SU-DHL-6 (cell line): ENCODE measurements at regions not wholly inside any gene's neighbourhood (a gene's known extent, or its start where the extent isn't known, plus 50 kb on each side); places are given as distances from the start of the nearest gene placed in this dataset.

Experiments used
- H2AFZ ChIP-seq: fragments of 200-600 bp; sonication (generic); 2 replicates; pipeline ENCODE4 v1.6.1; 2014; ENCODE audit warnings: low read depth, mild to moderate bottlenecking, moderate library complexity, mixed read lengths, antibody characterized with exemption, low read length; ENCODE audit not compliant: severe bottlenecking
- H3F3A ChIP-seq: fragments of 200-600 bp; shearing (Covaris generic); 2 replicates; pipeline ENCODE4 v1.6.0; 2016; ENCODE audit warnings: antibody characterized with exemption, mild to moderate bottlenecking; ENCODE audit not compliant: insufficient read depth
- H3K27ac ChIP-seq: fragments of 200-600 bp; sonication (generic); 2 replicates; pipeline ENCODE4 v1.5.1; 2016; ENCODE audit warnings: low read depth, mild to moderate bottlenecking, low read length, moderate library complexity, mixed read lengths
- H3K27me3 ChIP-seq: fragments of 200-600 bp; sonication (generic), shearing (Covaris generic); 2 replicates; pipeline ENCODE4 v1.6.0; 2014; ENCODE audit warnings: mild to moderate bottlenecking, low read length
- H3K36me3 ChIP-seq: fragments of 200-600 bp; sonication (generic); 2 replicates; pipeline ENCODE4 v1.6.1; 2014; ENCODE audit warnings: mild to moderate bottlenecking, low read length, mixed read lengths
- H3K4me2 ChIP-seq: fragments of 300-600, 200-600 bp; shearing (Covaris generic), sonication (generic); 2 replicates; pipeline ENCODE4 v1.6.0; 2014; ENCODE audit warnings: low read length, low read depth, mild to moderate bottlenecking; ENCODE audit not compliant: poor library complexity, severe bottlenecking
- H3K4me3 ChIP-seq: fragments of 200-600 bp; sonication (generic); 2 replicates; pipeline ENCODE4 v1.5.1; 2014; ENCODE audit warnings: antibody characterized with exemption, low read length, mild to moderate bottlenecking, mixed read lengths; ENCODE audit not compliant: insufficient read depth, poor library complexity, severe bottlenecking
- H3K79me2 ChIP-seq: fragments of 200-600 bp; sonication (generic); 2 replicates; pipeline ENCODE4 v1.6.1; 2014; ENCODE audit warnings: mild to moderate bottlenecking, low read length, moderate library complexity; ENCODE audit not compliant: insufficient read depth
- H3K9ac ChIP-seq: fragments of 200-600 bp; sonication (generic); 2 replicates; pipeline ENCODE4 v1.7.0; 2014; ENCODE audit warnings: mild to moderate bottlenecking, low read length
- H3K9me2 ChIP-seq: fragments of 200-600 bp; sonication (generic); replicated peaks from 2 replicates; pipeline ENCODE4 v1.6.1; 2014; ENCODE audit warnings: low read length; ENCODE audit not compliant: insufficient read depth
- H3K9me3 ChIP-seq: fragments of 200-600 bp; sonication (generic); 2 replicates; pipeline ENCODE4 v1.6.1; 2014; ENCODE audit warnings: low read length, mixed read lengths; ENCODE audit not compliant: insufficient read depth
- H4K20me1 ChIP-seq: fragments of 200-600 bp; sonication (generic); 2 replicates; pipeline ENCODE4 v1.6.1; 2014; ENCODE audit warnings: low read depth, mild to moderate bottlenecking, antibody characterized with exemption, low read length, moderate library complexity, mixed read lengths
- CTCF ChIP-seq: fragments of 200-600 bp; sonication (generic); IDR thresholded peaks from one replicate; pipeline ENCODE4 v1.5.1; 2017; ENCODE audit warnings: antibody characterized with exemption, mild to moderate bottlenecking, low read length, moderate library complexity; ENCODE audit not compliant: insufficient read depth, poor library complexity, severe bottlenecking
- EZH2phosphoT487 ChIP-seq: fragments of 200-600 bp; sonication (generic), shearing (Covaris generic); conservative IDR thresholded peaks from 2 replicates; pipeline ENCODE4 v1.6.1; 2018; ENCODE audit warnings: mild to moderate bottlenecking, antibody characterized with exemption, low read length, moderate library complexity, mixed read lengths

DNA sequence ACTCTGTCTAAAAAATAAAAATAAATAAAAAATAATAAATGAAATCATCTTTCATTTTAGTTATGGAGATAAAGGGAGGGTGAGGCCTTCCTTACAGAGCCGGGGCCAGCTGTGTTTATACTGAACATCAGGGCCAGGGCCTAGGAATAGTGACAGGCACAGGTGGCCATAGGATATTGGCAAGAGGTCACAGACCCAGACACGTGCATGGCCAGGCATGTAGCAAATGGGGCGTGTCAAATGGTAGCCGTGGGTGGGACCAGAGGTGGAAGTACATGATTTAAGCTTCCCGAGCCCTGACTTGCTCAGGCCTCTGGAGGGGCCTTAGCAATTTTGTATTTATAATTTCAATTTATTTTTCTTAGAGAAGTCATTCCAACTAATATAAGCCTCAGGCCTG is 353.0 kb downstream of the ANKRD30A start:
- Histone ChIP-seq H3K27me3 (no peaks in the 10 kb centered on the region), H3F3A (no peaks in the 10 kb centered on the region), H3K4me2 (no peak overlapping the region), H3K9me2 (no peaks in the 10 kb centered on the region), H3K27ac (no peak overlapping the region), H3K9me3 (no peaks in the 10 kb centered on the region), H3K79me2 (no peaks in the 10 kb centered on the region), H3K36me3 (no peaks in the 10 kb centered on the region), H3K9ac (no peak overlapping the region), H3K4me3 (no peak overlapping the region), H2AFZ (no peak overlapping the region), H4K20me1 (no peaks in the 10 kb centered on the region)
- TF ChIP-seq CTCF, result no peak
- TF ChIP-seq EZH2phosphoT487, result no peak

DNA sequence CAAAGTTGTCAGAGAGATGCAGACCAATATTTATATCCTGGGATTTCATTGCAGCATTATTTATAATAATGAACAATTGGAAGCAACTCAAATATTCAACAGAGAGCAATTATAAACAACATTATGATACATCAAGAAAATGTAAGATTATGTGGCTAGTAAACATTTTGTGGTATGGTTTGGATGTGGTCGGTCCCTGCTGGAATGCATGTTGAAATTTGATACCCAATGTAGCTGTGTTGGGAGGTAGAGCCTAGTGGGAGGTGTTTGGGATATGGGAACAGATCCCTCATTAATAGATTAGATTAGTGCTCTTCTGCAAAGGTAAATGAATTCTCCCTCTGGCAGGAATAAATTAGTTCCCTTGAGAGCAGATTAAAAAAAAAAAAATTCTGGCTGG is 350.9 kb downstream of the ANKRD30A start:
- Histone ChIP-seq H3K79me2 (no peaks in the 10 kb centered on the region), H3K9me2 (no peaks in the 10 kb centered on the region), H3K36me3 (no peaks in the 10 kb centered on the region), H3K27me3 (no peaks in the 10 kb centered on the region), H3K9me3 (no peaks in the 10 kb centered on the region), H3K4me3 (no peak overlapping the region), H3F3A (no peaks in the 10 kb centered on the region), H3K27ac (no peak overlapping the region), H3K9ac (no peak overlapping the region), H2AFZ (no peak overlapping the region), H4K20me1 (no peaks in the 10 kb centered on the region), H3K4me2 (no peak overlapping the region)
- no peak for TF ChIP-seq EZH2phosphoT487
- no peak for TF ChIP-seq CTCF

GRCh38 chr10:37474645-37475044 is 349.2 kb downstream of the ANKRD30A start:
- no peaks in the 10 kb centered on the region for H3K36me3 ChIP-seq
- H3K9ac ChIP-seq, result no peak overlapping the region
- no peaks in the 10 kb centered on the region for H4K20me1 ChIP-seq
- no peaks in the 10 kb centered on the region for H3K79me2 ChIP-seq
- no peaks in the 10 kb centered on the region for H3K9me3 ChIP-seq
- no peaks in the 10 kb centered on the region for H3K27me3 ChIP-seq
- H3K27ac ChIP-seq, result no peak overlapping the region
- H3F3A ChIP-seq, result no peaks in the 10 kb centered on the region
- H3K9me2 ChIP-seq, result no peaks in the 10 kb centered on the region
- TF ChIP-seq CTCF (no peak), EZH2phosphoT487 (no peak)
- no peak overlapping the region for H3K4me3 ChIP-seq
- no peak overlapping the region for H3K4me2 ChIP-seq
- no peak overlapping the region for H2AFZ ChIP-seq

DNA sequence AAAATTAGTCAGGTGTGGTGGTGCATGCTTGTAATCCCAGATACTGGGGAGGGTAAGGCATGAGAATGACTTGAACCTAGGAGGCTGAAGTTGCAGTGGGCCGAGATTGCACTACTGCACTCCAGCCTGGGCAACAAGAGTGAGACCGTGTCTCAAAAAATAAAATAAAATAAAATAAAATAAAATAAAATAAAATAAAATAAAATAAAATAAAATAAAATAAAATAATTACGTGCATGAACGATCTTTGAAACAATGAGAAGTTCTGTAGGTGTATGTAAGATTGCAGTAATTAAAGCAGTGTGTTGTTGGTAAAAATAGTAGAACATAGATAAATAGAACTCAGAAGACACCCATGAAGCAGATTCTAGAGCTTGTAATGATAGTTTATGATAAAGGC is 348.5 kb downstream of the ANKRD30A start:
- Histone ChIP-seq H4K20me1 (no peaks in the 10 kb centered on the region), H3K4me3 (no peak overlapping the region), H3K9ac (no peak overlapping the region), H3K9me3 (no peaks in the 10 kb centered on the region), H2AFZ (no peak overlapping the region), H3K79me2 (no peaks in the 10 kb centered on the region), H3K36me3 (no peaks in the 10 kb centered on the region), H3K9me2 (no peaks in the 10 kb centered on the region), H3K27ac (no peak overlapping the region), H3K27me3 (no peaks in the 10 kb centered on the region), H3K4me2 (no peak overlapping the region), H3F3A (no peaks in the 10 kb centered on the region)
- TF ChIP-seq CTCF (no peak), EZH2phosphoT487 (no peak)
